CD4-positive, alpha-beta T cell (primary cell): ENCODE measurements at regions not wholly inside any gene's neighbourhood (a gene's known extent, or its start where the extent isn't known, plus 50 kb on each side); places are given as distances from the start of the nearest gene placed in this dataset.

Experiments used
- ATAC-seq: fragments of 200-7000 bp; cut with Tn5 transposase; one replicate; pipeline ENCODE4 v1.10.0; 2022; ENCODE audit warnings: mild to moderate bottlenecking; ENCODE audit not compliant: poor library complexity
- CTCF ChIA-PET: fragments of 350-600 bp; sonication (Branson Sonifier 250); formaldehyde crosslinking; loops from one replicate; lab custom pipeline; 2021; ENCODE audit warnings: antibody characterized with exemption, inconsistent platforms; lab: Charles Lee
- POLR2A ChIA-PET: fragments of 350-600 bp; sonication (Branson Sonifier 250); formaldehyde crosslinking; loops from one replicate; lab custom pipeline; 2021; ENCODE audit warnings: antibody characterized with exemption, inconsistent platforms; lab: Charles Lee
- DNase-seq, 14 experiments: peaks; one replicate each; pipeline ENCODE4 v3.0.0-alpha.2; 2013 to 2020; ENCODE audit warnings: mixed read lengths in 2 of 14
- H3K27ac ChIP-seq, 2 donors: one replicate each; pipeline versions ENCODE4 v1.5.1 to v1.7.0; 2013; ENCODE audit warnings: low read length in 2 of 2, low read depth in 1 of 2, mild to moderate bottlenecking in 1 of 2
- H3K27me3 ChIP-seq, 2 experiments: 1 replicate in 1 of 2; 2 replicates in 1 of 2; pipeline versions ENCODE4 v1.6.1 to v1.7.0; 2013; ENCODE audit warnings: low read length in 2 of 2, control low read depth in 1 of 2, mild to moderate bottlenecking in 1 of 2, moderate library complexity in 1 of 2; ENCODE audit not compliant: insufficient read depth in 2 of 2, control insufficient read depth in 1 of 2
- H3K36me3 ChIP-seq: one replicate; pipeline ENCODE4 v1.6.1; 2013; ENCODE audit warnings: low read length, control low read depth; ENCODE audit not compliant: insufficient read depth
- H3K4me1 ChIP-seq: one replicate; pipeline ENCODE4 v1.6.1; 2013; ENCODE audit warnings: low read length, control low read depth; ENCODE audit not compliant: insufficient read depth
- H3K4me3 ChIP-seq: one replicate; pipeline ENCODE4 v1.5.1; 2013; ENCODE audit warnings: mild to moderate bottlenecking, low read length, moderate library complexity
- H3K9me3 ChIP-seq, 2 experiments: 1 replicate in 1 of 2; 2 replicates in 1 of 2; pipeline versions ENCODE4 v1.6.1 to v1.7.0; 2013; ENCODE audit warnings: low read length in 2 of 2, mild to moderate bottlenecking in 2 of 2, control low read depth in 1 of 2, moderate library complexity in 1 of 2; ENCODE audit not compliant: control insufficient read depth in 1 of 2, insufficient read depth in 1 of 2
- H3K27ac Mint-ChIP-seq: one replicate; pipeline ENCODE4 v1.8.0; 2020; ENCODE audit warnings: mixed read lengths
- H3K27me3 Mint-ChIP-seq: one replicate; pipeline ENCODE4 v1.8.0; 2021; ENCODE audit warnings: mixed read lengths
- H3K36me3 Mint-ChIP-seq: one replicate; pipeline ENCODE4 v1.8.0; 2021; ENCODE audit warnings: low read depth, mixed read lengths
- H3K4me1 Mint-ChIP-seq: one replicate; pipeline ENCODE4 v1.8.0; 2021; ENCODE audit warnings: low read depth, mixed read lengths
- H3K4me3 Mint-ChIP-seq: one replicate; pipeline ENCODE4 v1.8.0; 2020; ENCODE audit warnings: mild to moderate bottlenecking, mixed read lengths
- H3K9me3 Mint-ChIP-seq: one replicate; pipeline ENCODE4 v1.8.0; 2020; ENCODE audit warnings: mixed read lengths
- CTCF ChIP-seq: fragments of 200-600 bp; IDR thresholded peaks from one replicate; pipeline ENCODE4 v1.8.0; 2022; ENCODE audit warnings: antibody characterized with exemption, mild to moderate bottlenecking
- intact Hi-C, 2 experiments: fragments of 100-400 bp; cut with DNase I in 1 of 2; cut with micrococcal nuclease in 1 of 2; formaldehyde crosslinking; loops; one replicate each; pipeline versions ENCODE4 v1.15.1 to v1.9.0; 2023 to 2025; cut with DNase I, micrococcal nuclease

- no peak overlapping the region for H3K4me3 Mint-ChIP-seq
- no peaks in the 10 kb centered on the region for H3K36me3 ChIP-seq
- H3K9me3 Mint-ChIP-seq, result no peaks in the 10 kb centered on the region
- H3K36me3 Mint-ChIP-seq, result no peaks in the 10 kb centered on the region
- peaks cover 0 to 7% of the 10 kb centered on the region in 2 experiments for H3K27me3 ChIP-seq
- H3K4me1 Mint-ChIP-seq, result no peaks in the 10 kb centered on the region
- ChIA-PET CTCF (no interaction called here), POLR2A (no interaction called here)
- intact Hi-C loops, result no loop called here
- no peaks in the 10 kb centered on the region for H3K9me3 ChIP-seq
- H3K4me3 ChIP-seq, result no peak overlapping the region
- TF ChIP-seq CTCF, result no peak
- H3K4me1 ChIP-seq, result no peaks in the 10 kb centered on the region
- DNase-seq (peak in 2 of 14 experiments; percentile 20 to 43), ATAC-seq (no peak)
- no peak overlapping the region for H3K27ac ChIP-seq
- H3K27me3 Mint-ChIP-seq, result peaks cover 39% of the 10 kb centered on the region
- no peak overlapping the region for H3K27ac Mint-ChIP-seq
These were observed 98.9 kb upstream of the CYP1B1 start for GRCh38 chr2:38174646-38175423.

- Mint-ChIP-seq H3K9me3 (no peaks in the 10 kb centered on the region), H3K27ac (no peak overlapping the region), H3K36me3 (no peaks in the 10 kb centered on the region), H3K4me1 (no peaks in the 10 kb centered on the region), H3K27me3 (peaks cover 40% of the 10 kb centered on the region), H3K4me3 (no peak overlapping the region)
- Histone ChIP-seq H3K9me3 (no peaks in the 10 kb centered on the region), H3K4me3 (no peak overlapping the region), H3K36me3 (no peaks in the 10 kb centered on the region), H3K27me3 (peaks cover 0 to 7% of the 10 kb centered on the region in 2 experiments), H3K4me1 (no peaks in the 10 kb centered on the region), H3K27ac (no peak overlapping the region)
- POLR2A ChIA-PET, result no interaction called here
- TF ChIP-seq CTCF, result no peak
- CTCF ChIA-PET, result no interaction called here
- intact Hi-C loops, result no loop called here
- DNase-seq (no peak), ATAC-seq (no peak)
These were observed 98.2 kb upstream of the CYP1B1 start for GRCh38 chr2:38174131-38174530.

GRCh38 chr2:38173683-38174082 is 97.7 kb upstream of the CYP1B1 start:
- ATAC-seq, result no peak

More at GRCh38 chr2:38173683-38174082, 97.7 kb upstream of the CYP1B1 start:
- ChIA-PET CTCF (interaction anchor here (1.4 kb wide), 1 partner anchor 8 kb away, joined by 4 read pairs; no protein-coding TSS in a partner anchor), POLR2A (no interaction called here)
- H3K9me3 ChIP-seq, result no peaks in the 10 kb centered on the region
- H3K27ac ChIP-seq, result no peak overlapping the region
- no peaks in the 10 kb centered on the region for H3K4me1 Mint-ChIP-seq
- no peaks in the 10 kb centered on the region for H3K4me1 ChIP-seq
- no peaks in the 10 kb centered on the region for H3K36me3 Mint-ChIP-seq
- H3K27me3 Mint-ChIP-seq, result peaks cover 40% of the 10 kb centered on the region
- H3K4me3 Mint-ChIP-seq, result no peak overlapping the region
- no peak for DNase-seq
- TF ChIP-seq CTCF, result no peak
- H3K9me3 Mint-ChIP-seq, result no peaks in the 10 kb centered on the region
- no peak overlapping the region for H3K4me3 ChIP-seq
- H3K27me3 ChIP-seq, result peaks cover 0 to 7% of the 10 kb centered on the region in 2 experiments
- H3K27ac Mint-ChIP-seq, result no peak overlapping the region
- H3K36me3 ChIP-seq, result no peaks in the 10 kb centered on the region
- intact Hi-C loops, result no loop called here
